Neural cell (in vitro differentiated cells): ENCODE measurements at regions not wholly inside any gene's neighbourhood (a gene's known extent, or its start where the extent isn't known, plus 50 kb on each side); places are given as distances from the start of the nearest gene placed in this dataset.

Experiments used
- EP300 ChIP-seq: fragments of 450-650 bp; conservative IDR thresholded peaks from 2 replicates; pipeline ENCODE4 v1.6.1; 2014; ENCODE audit warnings: antibody characterized with exemption, mild to moderate bottlenecking, moderate library complexity; ENCODE audit not compliant: poor library complexity, severe bottlenecking
- EZH2 ChIP-seq: fragments of 200-600, 300-800 bp; shearing (Covaris generic), sonication (generic); IDR thresholded peaks from 2 replicates; pipeline ENCODE4 v1.6.1; 2014; ENCODE audit warnings: antibody characterized with exemption, low read length, borderline replicate concordance, mild to moderate bottlenecking; ENCODE audit not compliant: insufficient read depth, poor library complexity, severe bottlenecking
- RAD21 ChIP-seq: fragments of 450-650 bp; conservative IDR thresholded peaks from 2 replicates; pipeline ENCODE4 v1.6.1; 2014; ENCODE audit warnings: antibody characterized with exemption, mild to moderate bottlenecking, moderate library complexity
- TF ChIP-seq, protein P1 (sequence below): fragments of 450-650 bp; IDR thresholded peaks from 2 replicates; pipeline ENCODE4 v1.5.1; 2014; ENCODE audit warnings: antibody characterized with exemption, mild to moderate bottlenecking, moderate library complexity; ENCODE audit not compliant: poor library complexity, severe bottlenecking

- TF ChIP-seq, protein P1, sequence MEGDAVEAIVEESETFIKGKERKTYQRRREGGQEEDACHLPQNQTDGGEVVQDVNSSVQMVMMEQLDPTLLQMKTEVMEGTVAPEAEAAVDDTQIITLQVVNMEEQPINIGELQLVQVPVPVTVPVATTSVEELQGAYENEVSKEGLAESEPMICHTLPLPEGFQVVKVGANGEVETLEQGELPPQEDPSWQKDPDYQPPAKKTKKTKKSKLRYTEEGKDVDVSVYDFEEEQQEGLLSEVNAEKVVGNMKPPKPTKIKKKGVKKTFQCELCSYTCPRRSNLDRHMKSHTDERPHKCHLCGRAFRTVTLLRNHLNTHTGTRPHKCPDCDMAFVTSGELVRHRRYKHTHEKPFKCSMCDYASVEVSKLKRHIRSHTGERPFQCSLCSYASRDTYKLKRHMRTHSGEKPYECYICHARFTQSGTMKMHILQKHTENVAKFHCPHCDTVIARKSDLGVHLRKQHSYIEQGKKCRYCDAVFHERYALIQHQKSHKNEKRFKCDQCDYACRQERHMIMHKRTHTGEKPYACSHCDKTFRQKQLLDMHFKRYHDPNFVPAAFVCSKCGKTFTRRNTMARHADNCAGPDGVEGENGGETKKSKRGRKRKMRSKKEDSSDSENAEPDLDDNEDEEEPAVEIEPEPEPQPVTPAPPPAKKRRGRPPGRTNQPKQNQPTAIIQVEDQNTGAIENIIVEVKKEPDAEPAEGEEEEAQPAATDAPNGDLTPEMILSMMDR = no peak
- TF ChIP-seq EZH2 (no peak), RAD21 (no peak), EP300 (no peak)
Measured at GRCh38 chr2:39550701-39551285, 113.7 kb upstream of the MAP4K3 start.
